Endothelial cell of umbilical vein (primary cell): ENCODE measurements at regions not wholly inside any gene's neighbourhood (a gene's known extent, or its start where the extent isn't known, plus 50 kb on each side); places are given as distances from the start of the nearest gene placed in this dataset.

ENCODE experiments used
- CTCF ChIP-seq, 2 donors: IDR thresholded peaks; 1 replicate in 1 of 2; 2 replicates in 1 of 2; pipeline ENCODE4 v1.5.1; 2011; ENCODE audit warnings: low read length in 2 of 2, mild to moderate bottlenecking in 2 of 2, moderate library complexity in 2 of 2, control low read depth in 1 of 2, inconsistent platforms in 1 of 2, low read depth in 1 of 2; ENCODE audit not compliant: insufficient read depth in 1 of 2; ENCODE audit errors: extremely low read depth in 1 of 2
- EZH2 ChIP-seq: IDR thresholded peaks from 2 replicates; pipeline ENCODE4 v1.6.1; 2012; ENCODE audit warnings: borderline replicate concordance, low read depth, mild to moderate bottlenecking, moderate library complexity, low read length, inconsistent platforms; ENCODE audit not compliant: severe bottlenecking
- FOS ChIP-seq: IDR thresholded peaks from 2 replicates; pipeline ENCODE4 v1.6.1; 2011; ENCODE audit warnings: mild to moderate bottlenecking, low read length, moderate library complexity, borderline replicate concordance; ENCODE audit not compliant: insufficient read depth
- GATA2 ChIP-seq: IDR thresholded peaks from 2 replicates; pipeline ENCODE4 v1.7.0; 2011; ENCODE audit warnings: low read depth, mild to moderate bottlenecking, moderate library complexity, mixed read lengths, low read length; ENCODE audit not compliant: insufficient read length, insufficient read depth
- JUN ChIP-seq: IDR thresholded peaks from 2 replicates; pipeline ENCODE4 v1.6.1; 2011; ENCODE audit warnings: borderline replicate concordance, low read depth; ENCODE audit not compliant: insufficient read length, insufficient read depth
- MYC ChIP-seq: IDR thresholded peaks from one replicate; pipeline ENCODE4 v1.6.1; 2011; ENCODE audit warnings: mild to moderate bottlenecking, low read depth, low read length
- POLR2A ChIP-seq: IDR thresholded peaks from 2 replicates; pipeline ENCODE4 v1.6.1; 2012; ENCODE audit warnings: low read depth, mild to moderate bottlenecking, control low read depth, low read length
- POLR2AphosphoS5 ChIP-seq: IDR thresholded peaks from 2 replicates; pipeline ENCODE4 v1.6.1; 2012; ENCODE audit warnings: low read depth, mild to moderate bottlenecking, control low read depth, low read length, moderate library complexity; ENCODE audit not compliant: insufficient read depth
- TF ChIP-seq, protein P1 (sequence below): IDR thresholded peaks from 2 replicates; pipeline ENCODE4 v1.6.1; 2011; ENCODE audit not compliant: insufficient read depth, insufficient read length

DNA sequence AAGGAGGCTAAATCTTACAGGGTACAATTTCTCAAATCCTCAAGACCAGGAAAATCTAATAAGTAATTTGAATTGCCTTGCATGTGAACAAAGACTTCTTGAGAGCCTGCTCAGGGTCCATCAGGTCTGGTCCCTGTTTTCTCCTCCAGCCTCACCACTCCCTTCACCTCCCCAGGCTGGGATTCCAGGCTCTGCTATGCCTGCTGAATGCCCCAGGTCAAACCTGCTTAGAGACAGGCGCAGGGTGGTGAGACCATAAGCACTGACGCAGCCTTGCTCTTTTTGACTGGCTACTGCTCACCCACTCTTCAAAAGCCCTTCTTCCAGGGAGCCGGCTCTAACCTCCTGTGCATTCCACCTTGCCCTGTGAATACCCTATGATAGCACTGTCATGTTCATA, 356.4 kb upstream of the ACVR2A start:
- TF ChIP-seq CTCF (IDR thresholded peaks at IDR 0.05; ENCODE audit: extremely low read depth in 1 of 2, insufficient read depth in 1 of 2, low read depth in 1 of 2, low read length in 2 of 2) (no peak), POLR2AphosphoS5 (no peak), FOS (no peak), MYC (no peak), POLR2A (no peak), EZH2 (no peak), JUN (no peak), GATA2 (no peak)
- TF ChIP-seq, protein P1, sequence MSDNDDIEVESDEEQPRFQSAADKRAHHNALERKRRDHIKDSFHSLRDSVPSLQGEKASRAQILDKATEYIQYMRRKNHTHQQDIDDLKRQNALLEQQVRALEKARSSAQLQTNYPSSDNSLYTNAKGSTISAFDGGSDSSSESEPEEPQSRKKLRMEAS: no peak
